ENCODE measurements at regions not wholly inside any gene's neighbourhood (a gene's known extent, or its start where the extent isn't known, plus 50 kb on each side); places are given as distances from the start of the nearest gene placed in this dataset.

- CTCF ChIA-PET = no interaction called here
- peaks cover 38% of the 10 kb centered on the region for H3K27me3 Mint-ChIP-seq (ENCODE audit: low read depth)
- peaks cover 13% of the 10 kb centered on the region for H3K4me1 Mint-ChIP-seq
- POLR2A ChIA-PET = no interaction called here
- TF ChIP-seq MYBL2 (CRISPR knock-in tag; IDR thresholded peaks at IDR 0.05) (no peak), ZNF423 (CRISPR knock-in tag; IDR thresholded peaks at IDR 0.05) (no peak), GRHL2 (CRISPR knock-in tag; IDR thresholded peaks at IDR 0.05; ENCODE audit: insufficient replicate concordance, severe bottlenecking) (no peak), ZNF396 (CRISPR knock-in tag; IDR thresholded peaks at IDR 0.05; ENCODE audit: borderline replicate concordance) (no peak), ZNF532 (CRISPR knock-in tag; IDR thresholded peaks at IDR 0.05; ENCODE audit: borderline replicate concordance) (no peak), ELF4 (CRISPR knock-in tag; IDR thresholded peaks at IDR 0.05; ENCODE audit: low read depth) (no peak), PRRX2 (CRISPR knock-in tag; IDR thresholded peaks at IDR 0.05) (no peak)
- TF ChIP-seq, protein P1, sequence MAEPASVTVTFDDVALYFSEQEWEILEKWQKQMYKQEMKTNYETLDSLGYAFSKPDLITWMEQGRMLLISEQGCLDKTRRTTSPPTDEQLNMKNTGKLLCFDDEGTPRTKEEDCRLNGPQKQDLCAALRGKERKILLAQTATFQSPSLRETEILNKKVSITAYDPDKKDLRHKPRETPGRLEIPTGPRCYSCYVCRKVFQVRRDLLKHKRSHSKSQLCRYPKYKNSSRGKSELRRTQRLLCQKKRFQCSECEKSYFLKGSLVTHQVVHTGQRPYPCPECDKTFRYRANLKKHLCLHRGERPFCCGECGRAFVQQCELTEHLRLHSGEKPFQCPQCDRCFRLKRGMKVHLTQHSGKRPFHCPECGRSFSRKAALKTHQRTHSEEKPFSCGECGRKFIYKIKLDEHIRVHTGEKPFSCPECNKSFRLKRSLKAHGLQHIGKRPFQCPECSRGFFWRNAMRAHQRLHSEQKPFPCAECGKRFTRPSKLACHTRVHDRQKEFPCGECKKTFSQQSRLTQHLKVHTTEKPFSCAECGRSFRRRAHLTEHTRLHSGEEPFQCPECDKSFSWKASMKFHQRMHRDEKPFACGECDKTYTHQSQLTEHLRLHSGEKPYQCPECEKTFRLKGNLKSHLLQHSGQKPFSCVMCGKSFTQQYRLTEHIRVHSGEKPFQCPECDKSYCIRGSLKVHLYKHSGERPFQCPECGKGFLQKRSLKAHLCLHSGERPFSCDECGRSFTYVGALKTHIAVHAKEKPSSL (CRISPR knock-in tag; conservative IDR thresholded peaks at IDR 0.05) = no peak
- TF ChIP-seq, protein P2, sequence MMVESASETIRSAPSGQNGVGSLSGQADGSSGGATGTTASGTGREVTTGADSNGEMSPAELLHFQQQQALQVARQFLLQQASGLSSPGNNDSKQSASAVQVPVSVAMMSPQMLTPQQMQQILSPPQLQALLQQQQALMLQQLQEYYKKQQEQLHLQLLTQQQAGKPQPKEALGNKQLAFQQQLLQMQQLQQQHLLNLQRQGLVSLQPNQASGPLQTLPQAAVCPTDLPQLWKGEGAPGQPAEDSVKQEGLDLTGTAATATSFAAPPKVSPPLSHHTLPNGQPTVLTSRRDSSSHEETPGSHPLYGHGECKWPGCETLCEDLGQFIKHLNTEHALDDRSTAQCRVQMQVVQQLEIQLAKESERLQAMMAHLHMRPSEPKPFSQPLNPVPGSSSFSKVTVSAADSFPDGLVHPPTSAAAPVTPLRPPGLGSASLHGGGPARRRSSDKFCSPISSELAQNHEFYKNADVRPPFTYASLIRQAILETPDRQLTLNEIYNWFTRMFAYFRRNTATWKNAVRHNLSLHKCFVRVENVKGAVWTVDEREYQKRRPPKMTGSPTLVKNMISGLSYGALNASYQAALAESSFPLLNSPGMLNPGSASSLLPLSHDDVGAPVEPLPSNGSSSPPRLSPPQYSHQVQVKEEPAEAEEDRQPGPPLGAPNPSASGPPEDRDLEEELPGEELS (CRISPR knock-in tag; IDR thresholded peaks at IDR 0.05) = no peak
- TF ChIP-seq, protein P3, sequence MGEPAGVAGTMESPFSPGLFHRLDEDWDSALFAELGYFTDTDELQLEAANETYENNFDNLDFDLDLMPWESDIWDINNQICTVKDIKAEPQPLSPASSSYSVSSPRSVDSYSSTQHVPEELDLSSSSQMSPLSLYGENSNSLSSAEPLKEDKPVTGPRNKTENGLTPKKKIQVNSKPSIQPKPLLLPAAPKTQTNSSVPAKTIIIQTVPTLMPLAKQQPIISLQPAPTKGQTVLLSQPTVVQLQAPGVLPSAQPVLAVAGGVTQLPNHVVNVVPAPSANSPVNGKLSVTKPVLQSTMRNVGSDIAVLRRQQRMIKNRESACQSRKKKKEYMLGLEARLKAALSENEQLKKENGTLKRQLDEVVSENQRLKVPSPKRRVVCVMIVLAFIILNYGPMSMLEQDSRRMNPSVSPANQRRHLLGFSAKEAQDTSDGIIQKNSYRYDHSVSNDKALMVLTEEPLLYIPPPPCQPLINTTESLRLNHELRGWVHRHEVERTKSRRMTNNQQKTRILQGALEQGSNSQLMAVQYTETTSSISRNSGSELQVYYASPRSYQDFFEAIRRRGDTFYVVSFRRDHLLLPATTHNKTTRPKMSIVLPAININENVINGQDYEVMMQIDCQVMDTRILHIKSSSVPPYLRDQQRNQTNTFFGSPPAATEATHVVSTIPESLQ (CRISPR knock-in tag; IDR thresholded peaks at IDR 0.05) = no peak
- TF ChIP-seq, protein P4, sequence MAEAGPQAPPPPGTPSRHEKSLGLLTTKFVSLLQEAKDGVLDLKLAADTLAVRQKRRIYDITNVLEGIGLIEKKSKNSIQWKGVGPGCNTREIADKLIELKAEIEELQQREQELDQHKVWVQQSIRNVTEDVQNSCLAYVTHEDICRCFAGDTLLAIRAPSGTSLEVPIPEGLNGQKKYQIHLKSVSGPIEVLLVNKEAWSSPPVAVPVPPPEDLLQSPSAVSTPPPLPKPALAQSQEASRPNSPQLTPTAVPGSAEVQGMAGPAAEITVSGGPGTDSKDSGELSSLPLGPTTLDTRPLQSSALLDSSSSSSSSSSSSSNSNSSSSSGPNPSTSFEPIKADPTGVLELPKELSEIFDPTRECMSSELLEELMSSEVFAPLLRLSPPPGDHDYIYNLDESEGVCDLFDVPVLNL (CRISPR knock-in tag; IDR thresholded peaks at IDR 0.05; ENCODE audit: borderline replicate concordance, low read depth) = no peak
- TF ChIP-seq, protein P5, sequence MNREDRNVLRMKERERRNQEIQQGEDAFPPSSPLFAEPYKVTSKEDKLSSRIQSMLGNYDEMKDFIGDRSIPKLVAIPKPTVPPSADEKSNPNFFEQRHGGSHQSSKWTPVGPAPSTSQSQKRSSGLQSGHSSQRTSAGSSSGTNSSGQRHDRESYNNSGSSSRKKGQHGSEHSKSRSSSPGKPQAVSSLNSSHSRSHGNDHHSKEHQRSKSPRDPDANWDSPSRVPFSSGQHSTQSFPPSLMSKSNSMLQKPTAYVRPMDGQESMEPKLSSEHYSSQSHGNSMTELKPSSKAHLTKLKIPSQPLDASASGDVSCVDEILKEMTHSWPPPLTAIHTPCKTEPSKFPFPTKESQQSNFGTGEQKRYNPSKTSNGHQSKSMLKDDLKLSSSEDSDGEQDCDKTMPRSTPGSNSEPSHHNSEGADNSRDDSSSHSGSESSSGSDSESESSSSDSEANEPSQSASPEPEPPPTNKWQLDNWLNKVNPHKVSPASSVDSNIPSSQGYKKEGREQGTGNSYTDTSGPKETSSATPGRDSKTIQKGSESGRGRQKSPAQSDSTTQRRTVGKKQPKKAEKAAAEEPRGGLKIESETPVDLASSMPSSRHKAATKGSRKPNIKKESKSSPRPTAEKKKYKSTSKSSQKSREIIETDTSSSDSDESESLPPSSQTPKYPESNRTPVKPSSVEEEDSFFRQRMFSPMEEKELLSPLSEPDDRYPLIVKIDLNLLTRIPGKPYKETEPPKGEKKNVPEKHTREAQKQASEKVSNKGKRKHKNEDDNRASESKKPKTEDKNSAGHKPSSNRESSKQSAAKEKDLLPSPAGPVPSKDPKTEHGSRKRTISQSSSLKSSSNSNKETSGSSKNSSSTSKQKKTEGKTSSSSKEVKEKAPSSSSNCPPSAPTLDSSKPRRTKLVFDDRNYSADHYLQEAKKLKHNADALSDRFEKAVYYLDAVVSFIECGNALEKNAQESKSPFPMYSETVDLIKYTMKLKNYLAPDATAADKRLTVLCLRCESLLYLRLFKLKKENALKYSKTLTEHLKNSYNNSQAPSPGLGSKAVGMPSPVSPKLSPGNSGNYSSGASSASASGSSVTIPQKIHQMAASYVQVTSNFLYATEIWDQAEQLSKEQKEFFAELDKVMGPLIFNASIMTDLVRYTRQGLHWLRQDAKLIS (CRISPR knock-in tag; IDR thresholded peaks at IDR 0.05; ENCODE audit: borderline replicate concordance) = no peak
- H3K27ac Mint-ChIP-seq = no peak overlapping the region
- ATAC-seq (no peak), DNase-seq (ENCODE audit: low spot score) (no peak)
- no peak overlapping the region for H3K4me3 Mint-ChIP-seq
- peaks cover 9% of the 10 kb centered on the region for H3K36me3 Mint-ChIP-seq
- peaks cover 12% of the 10 kb centered on the region for H3K9me3 Mint-ChIP-seq
These were observed 65.5 kb upstream of the VWC2 start for GRCh38 chr7:49707891-49708290.
